Stomach smooth muscle (tissue), 2 donors: ENCODE measurements at regions not wholly inside any gene's neighbourhood (a gene's known extent, or its start where the extent isn't known, plus 50 kb on each side); places are given as distances from the start of the nearest gene placed in this dataset.

ENCODE experiments used
- H3K27ac ChIP-seq: one replicate; pipeline ENCODE4 v1.7.0; 2013; ENCODE audit warnings: mild to moderate bottlenecking, low read length, inconsistent platforms
- H3K27me3 ChIP-seq, 2 donors: one replicate each; pipeline ENCODE4 v1.7.0; 2013; ENCODE audit warnings: low read length in 2 of 2; ENCODE audit not compliant: insufficient read depth in 2 of 2, control insufficient read depth in 1 of 2
- H3K36me3 ChIP-seq, 2 donors: one replicate each; pipeline ENCODE4 v1.7.0; 2013; ENCODE audit warnings: low read length in 2 of 2; ENCODE audit not compliant: control insufficient read depth in 2 of 2, insufficient read depth in 2 of 2
- H3K4me1 ChIP-seq: one replicate; pipeline ENCODE4 v1.7.0; 2013; ENCODE audit warnings: low read length; ENCODE audit not compliant: control insufficient read depth, insufficient read depth
- H3K4me3 ChIP-seq, 2 donors: one replicate each; pipeline ENCODE4 v1.7.0; 2013; ENCODE audit warnings: low read length in 2 of 2
- H3K9ac ChIP-seq, 2 donors: one replicate each; pipeline ENCODE4 v1.7.0; 2013; ENCODE audit warnings: low read length in 2 of 2, mild to moderate bottlenecking in 1 of 2
- H3K9me3 ChIP-seq, 2 donors: one replicate each; pipeline ENCODE4 v1.7.0; 2013; ENCODE audit warnings: low read length in 2 of 2; ENCODE audit not compliant: control insufficient read depth in 2 of 2
- donor health status: healthy.
- donor health status: Pancreatic carcinoma.

GRCh38 chr3:67897351-67898336, 243.2 kb upstream of the SUCLG2 start:
- Histone ChIP-seq H3K36me3 (no peaks in the 10 kb centered on the region), H3K4me3 (no peak overlapping the region), H3K9me3 (no peaks in the 10 kb centered on the region), H3K27me3 (no peaks in the 10 kb centered on the region), H3K27ac (no peak overlapping the region), H3K4me1 (no peaks in the 10 kb centered on the region), H3K9ac (no peak overlapping the region)

- no peak overlapping the region for H3K4me3 ChIP-seq
- no peak overlapping the region for H3K27ac ChIP-seq
- no peaks in the 10 kb centered on the region for H3K36me3 ChIP-seq
- peaks cover 0 to 4% of the 10 kb centered on the region in 2 donors for H3K9me3 ChIP-seq
- H3K4me1 ChIP-seq: no peaks in the 10 kb centered on the region
- no peak overlapping the region for H3K9ac ChIP-seq
- no peaks in the 10 kb centered on the region for H3K27me3 ChIP-seq
These were observed 241.7 kb upstream of the SUCLG2 start for GRCh38 chr3:67896130-67896529.

GRCh38 chr3:67894510-67894909, 240.1 kb upstream of the SUCLG2 start:
- H3K4me3 ChIP-seq: no peak overlapping the region
- H3K36me3 ChIP-seq: no peaks in the 10 kb centered on the region
- no peaks in the 10 kb centered on the region for H3K27me3 ChIP-seq
- peaks cover 3 to 4% of the 10 kb centered on the region in 2 donors for H3K9me3 ChIP-seq
- H3K27ac ChIP-seq: no peak overlapping the region
- no peaks in the 10 kb centered on the region for H3K4me1 ChIP-seq
- H3K9ac ChIP-seq: no peak overlapping the region

GRCh38 chr3:67884345-67884744, 229.9 kb upstream of the SUCLG2 start:
- no peaks in the 10 kb centered on the region for H3K27me3 ChIP-seq
- no peaks in the 10 kb centered on the region for H3K36me3 ChIP-seq
- H3K4me3 ChIP-seq: no peak overlapping the region
- no peaks in the 10 kb centered on the region for H3K9me3 ChIP-seq
- H3K27ac ChIP-seq: no peak overlapping the region
- no peaks in the 10 kb centered on the region for H3K4me1 ChIP-seq
- no peak overlapping the region for H3K9ac ChIP-seq

- no peak overlapping the region for H3K9ac ChIP-seq
- H3K27ac ChIP-seq: no peak overlapping the region
- no peaks in the 10 kb centered on the region for H3K27me3 ChIP-seq
- H3K4me3 ChIP-seq: no peak overlapping the region
- H3K4me1 ChIP-seq: no peaks in the 10 kb centered on the region
- H3K9me3 ChIP-seq: no peaks in the 10 kb centered on the region
- H3K36me3 ChIP-seq: no peaks in the 10 kb centered on the region
These were observed 229.4 kb upstream of the SUCLG2 start for GRCh38 chr3:67883766-67884165.

GRCh38 chr3:67882981-67883380, 228.6 kb upstream of the SUCLG2 start:
- no peaks in the 10 kb centered on the region for H3K27me3 ChIP-seq
- no peaks in the 10 kb centered on the region for H3K36me3 ChIP-seq
- no peak overlapping the region for H3K4me3 ChIP-seq
- no peak overlapping the region for H3K27ac ChIP-seq
- no peaks in the 10 kb centered on the region for H3K9me3 ChIP-seq
- H3K9ac ChIP-seq: no peak overlapping the region
- H3K4me1 ChIP-seq: no peaks in the 10 kb centered on the region

GRCh38 chr3:67876261-67876660, 221.8 kb upstream of the SUCLG2 start:
- H3K27ac ChIP-seq: no peak overlapping the region
- H3K9ac ChIP-seq: no peak overlapping the region
- H3K27me3 ChIP-seq: no peaks in the 10 kb centered on the region
- H3K4me3 ChIP-seq: no peak overlapping the region
- H3K36me3 ChIP-seq: no peaks in the 10 kb centered on the region
- no peaks in the 10 kb centered on the region for H3K4me1 ChIP-seq
- no peaks in the 10 kb centered on the region for H3K9me3 ChIP-seq

GRCh38 chr3:67875858-67876257, 221.4 kb upstream of the SUCLG2 start:
- Histone ChIP-seq H3K27me3 (no peaks in the 10 kb centered on the region), H3K4me1 (no peaks in the 10 kb centered on the region)

GRCh38 chr3:67875338-67875737, 220.9 kb upstream of the SUCLG2 start:
- Histone ChIP-seq H3K9me3 (no peaks in the 10 kb centered on the region), H3K27ac (no peak overlapping the region)

More at GRCh38 chr3:67875858-67876257, 221.4 kb upstream of the SUCLG2 start:
- H3K36me3 ChIP-seq: no peaks in the 10 kb centered on the region
- no peaks in the 10 kb centered on the region for H3K9me3 ChIP-seq
- H3K9ac ChIP-seq: no peak overlapping the region
- H3K27ac ChIP-seq: no peak overlapping the region
- H3K4me3 ChIP-seq: no peak overlapping the region

GRCh38 chr3:67870477-67870876, 216.1 kb upstream of the SUCLG2 start:
- H3K4me3 ChIP-seq: no peak overlapping the region
- no peak overlapping the region for H3K9ac ChIP-seq
- H3K27ac ChIP-seq: no peak overlapping the region
- no peaks in the 10 kb centered on the region for H3K36me3 ChIP-seq
- H3K27me3 ChIP-seq: no peaks in the 10 kb centered on the region
- no peaks in the 10 kb centered on the region for H3K9me3 ChIP-seq
- no peaks in the 10 kb centered on the region for H3K4me1 ChIP-seq

More at GRCh38 chr3:67875338-67875737, 220.9 kb upstream of the SUCLG2 start:
- H3K4me3 ChIP-seq: no peak overlapping the region
- H3K36me3 ChIP-seq: no peaks in the 10 kb centered on the region
- H3K4me1 ChIP-seq: no peaks in the 10 kb centered on the region
- H3K9ac ChIP-seq: no peak overlapping the region
- no peaks in the 10 kb centered on the region for H3K27me3 ChIP-seq

- H3K27me3 ChIP-seq: no peaks in the 10 kb centered on the region
- no peaks in the 10 kb centered on the region for H3K4me1 ChIP-seq
- H3K9ac ChIP-seq: no peak overlapping the region
- H3K36me3 ChIP-seq: no peaks in the 10 kb centered on the region
- H3K9me3 ChIP-seq: no peaks in the 10 kb centered on the region
- H3K27ac ChIP-seq: no peak overlapping the region
- no peak overlapping the region for H3K4me3 ChIP-seq
These were observed 212.2 kb upstream of the SUCLG2 start for GRCh38 chr3:67866571-67866970.
